ENCODE measurements at regions not wholly inside any gene's neighbourhood (a gene's known extent, or its start where the extent isn't known, plus 50 kb on each side); places are given as distances from the start of the nearest gene placed in this dataset.

GRCh38 chr10:130717083-130717482, 580.9 kb downstream of the GLRX3 start:
- TF ChIP-seq CTCF (IDR thresholded peaks at IDR 0.05; ENCODE audit: low read depth, low read length) (no peak), EZH2phosphoT487 (IDR thresholded peaks at IDR 0.05; ENCODE audit: low read depth) (no peak)

Data from OCI-LY3 (cell line).